CD4-positive, alpha-beta T cell (primary cell): ENCODE measurements at regions not wholly inside any gene's neighbourhood (a gene's known extent, or its start where the extent isn't known, plus 50 kb on each side); places are given as distances from the start of the nearest gene placed in this dataset.

Experiments
- ATAC-seq: fragments of 200-7000 bp; cut with Tn5 transposase; one replicate; pipeline ENCODE4 v1.10.0; 2022; ENCODE audit warnings: mild to moderate bottlenecking; ENCODE audit not compliant: poor library complexity
- CTCF ChIA-PET: fragments of 350-600 bp; sonication (Branson Sonifier 250); formaldehyde crosslinking; loops from one replicate; lab custom pipeline; 2021; ENCODE audit warnings: antibody characterized with exemption, inconsistent platforms; lab: Charles Lee
- POLR2A ChIA-PET: fragments of 350-600 bp; sonication (Branson Sonifier 250); formaldehyde crosslinking; loops from one replicate; lab custom pipeline; 2021; ENCODE audit warnings: antibody characterized with exemption, inconsistent platforms; lab: Charles Lee
- DNase-seq, 14 experiments: peaks; one replicate each; pipeline ENCODE4 v3.0.0-alpha.2; 2013 to 2020; ENCODE audit warnings: mixed read lengths in 2 of 14
- H3K27ac ChIP-seq, 2 donors: one replicate each; pipeline versions ENCODE4 v1.5.1 to v1.7.0; 2013; ENCODE audit warnings: low read length in 2 of 2, low read depth in 1 of 2, mild to moderate bottlenecking in 1 of 2
- H3K27me3 ChIP-seq, 2 experiments: 1 replicate in 1 of 2; 2 replicates in 1 of 2; pipeline versions ENCODE4 v1.6.1 to v1.7.0; 2013; ENCODE audit warnings: low read length in 2 of 2, control low read depth in 1 of 2, mild to moderate bottlenecking in 1 of 2, moderate library complexity in 1 of 2; ENCODE audit not compliant: insufficient read depth in 2 of 2, control insufficient read depth in 1 of 2
- H3K36me3 ChIP-seq: one replicate; pipeline ENCODE4 v1.6.1; 2013; ENCODE audit warnings: low read length, control low read depth; ENCODE audit not compliant: insufficient read depth
- H3K4me1 ChIP-seq: one replicate; pipeline ENCODE4 v1.6.1; 2013; ENCODE audit warnings: low read length, control low read depth; ENCODE audit not compliant: insufficient read depth
- H3K4me3 ChIP-seq: one replicate; pipeline ENCODE4 v1.5.1; 2013; ENCODE audit warnings: mild to moderate bottlenecking, low read length, moderate library complexity
- H3K9me3 ChIP-seq, 2 experiments: 1 replicate in 1 of 2; 2 replicates in 1 of 2; pipeline versions ENCODE4 v1.6.1 to v1.7.0; 2013; ENCODE audit warnings: low read length in 2 of 2, mild to moderate bottlenecking in 2 of 2, control low read depth in 1 of 2, moderate library complexity in 1 of 2; ENCODE audit not compliant: control insufficient read depth in 1 of 2, insufficient read depth in 1 of 2
- H3K27ac Mint-ChIP-seq: one replicate; pipeline ENCODE4 v1.8.0; 2020; ENCODE audit warnings: mixed read lengths
- H3K27me3 Mint-ChIP-seq: one replicate; pipeline ENCODE4 v1.8.0; 2021; ENCODE audit warnings: mixed read lengths
- H3K36me3 Mint-ChIP-seq: one replicate; pipeline ENCODE4 v1.8.0; 2021; ENCODE audit warnings: low read depth, mixed read lengths
- H3K4me1 Mint-ChIP-seq: one replicate; pipeline ENCODE4 v1.8.0; 2021; ENCODE audit warnings: low read depth, mixed read lengths
- H3K4me3 Mint-ChIP-seq: one replicate; pipeline ENCODE4 v1.8.0; 2020; ENCODE audit warnings: mild to moderate bottlenecking, mixed read lengths
- H3K9me3 Mint-ChIP-seq: one replicate; pipeline ENCODE4 v1.8.0; 2020; ENCODE audit warnings: mixed read lengths
- CTCF ChIP-seq: fragments of 200-600 bp; IDR thresholded peaks from one replicate; pipeline ENCODE4 v1.8.0; 2022; ENCODE audit warnings: antibody characterized with exemption, mild to moderate bottlenecking
- intact Hi-C, 2 experiments: fragments of 100-400 bp; cut with DNase I in 1 of 2; cut with micrococcal nuclease in 1 of 2; formaldehyde crosslinking; loops; one replicate each; pipeline versions ENCODE4 v1.15.1 to v1.9.0; 2023 to 2025; cut with DNase I, micrococcal nuclease

GRCh38 chr14:65277027-65277426, 135.5 kb upstream of the FUT8 start:
- ATAC-seq = no peak
- no peaks in the 10 kb centered on the region for H3K27me3 Mint-ChIP-seq
- no peaks in the 10 kb centered on the region for H3K36me3 ChIP-seq
- ChIA-PET CTCF (interaction anchor here (0.6 kb wide), 1 partner anchor 112 kb away, joined by 3 read pairs; no protein-coding TSS in a partner anchor), POLR2A (interaction anchor here (0.7 kb wide), 1 partner anchor 22 kb away, joined by 3 read pairs; no protein-coding TSS in a partner anchor)
- no peaks in the 10 kb centered on the region for H3K36me3 Mint-ChIP-seq
- no peak for DNase-seq
- H3K9me3 ChIP-seq = peaks cover 0 to 17% of the 10 kb centered on the region in 2 experiments
- no peak overlapping the region for H3K27ac ChIP-seq
- H3K9me3 Mint-ChIP-seq = no peaks in the 10 kb centered on the region
- H3K4me3 ChIP-seq = no peak overlapping the region
- H3K27me3 ChIP-seq = no peaks in the 10 kb centered on the region
- no peak overlapping the region for H3K27ac Mint-ChIP-seq
- intact Hi-C loops = no loop called here
- peaks cover 5% of the 10 kb centered on the region for H3K4me1 Mint-ChIP-seq
- H3K4me3 Mint-ChIP-seq = no peak overlapping the region
- peaks cover 3% of the 10 kb centered on the region for H3K4me1 ChIP-seq
- no peak for TF ChIP-seq CTCF

GRCh38 chr14:65277580-65278270, 134.8 kb upstream of the FUT8 start:
- Histone ChIP-seq H3K4me1 (peaks cover 10% of the 10 kb centered on the region), H3K27me3 (no peaks in the 10 kb centered on the region), H3K4me3 (no peak overlapping the region), H3K27ac (no peak overlapping the region), H3K9me3 (peaks cover 0 to 17% of the 10 kb centered on the region in 2 experiments), H3K36me3 (no peaks in the 10 kb centered on the region)
- Mint-ChIP-seq H3K4me1 (peaks cover 12% of the 10 kb centered on the region), H3K9me3 (no peaks in the 10 kb centered on the region), H3K36me3 (no peaks in the 10 kb centered on the region), H3K27ac (no peak overlapping the region), H3K27me3 (no peaks in the 10 kb centered on the region), H3K4me3 (no peak overlapping the region)
- ATAC-seq (no peak), DNase-seq (no peak)
- TF ChIP-seq CTCF = no peak
- ChIA-PET POLR2A (no interaction called here), CTCF (no interaction called here)
- intact Hi-C loops = no loop called here

- Mint-ChIP-seq H3K4me1 (peaks cover 21% of the 10 kb centered on the region), H3K36me3 (no peaks in the 10 kb centered on the region)
- CTCF ChIA-PET = no interaction called here
Observed at GRCh38 chr14:65278589-65278988, 133.9 kb upstream of the FUT8 start.

More at GRCh38 chr14:65278589-65278988, 133.9 kb upstream of the FUT8 start:
- Mint-ChIP-seq H3K4me3 (no peak overlapping the region), H3K27ac (no peak overlapping the region), H3K9me3 (no peaks in the 10 kb centered on the region), H3K27me3 (no peaks in the 10 kb centered on the region)
- H3K4me3 ChIP-seq = no peak overlapping the region
- peaks cover 0 to 17% of the 10 kb centered on the region in 2 experiments for H3K9me3 ChIP-seq
- H3K4me1 ChIP-seq = peaks cover 19% of the 10 kb centered on the region
- ATAC-seq (no peak), DNase-seq (no peak)
- no peak overlapping the region for H3K27ac ChIP-seq
- no peak for TF ChIP-seq CTCF
- no peaks in the 10 kb centered on the region for H3K27me3 ChIP-seq
- no peaks in the 10 kb centered on the region for H3K36me3 ChIP-seq
- intact Hi-C loops = no loop called here
- POLR2A ChIA-PET = no interaction called here
